ENCODE measurements at regions not wholly inside any gene's neighbourhood (a gene's known extent, or its start where the extent isn't known, plus 50 kb on each side); places are given as distances from the start of the nearest gene placed in this dataset.

- Histone ChIP-seq H3K27me3 (ENCODE audit: low read length) (no peaks in the 10 kb centered on the region), H3K4me2 (ENCODE audit: low read depth, low read length, poor library complexity, severe bottlenecking) (no peak overlapping the region), H4K20me1 (ENCODE audit: low read depth, low read length) (no peaks in the 10 kb centered on the region), H2AFZ (ENCODE audit: low read depth, low read length, severe bottlenecking) (no peak overlapping the region), H3K36me3 (ENCODE audit: low read length) (no peaks in the 10 kb centered on the region), H3K79me2 (ENCODE audit: insufficient read depth, low read length) (no peaks in the 10 kb centered on the region), H3K27ac (ENCODE audit: low read depth, low read length) (no peak overlapping the region), H3F3A (ENCODE audit: insufficient read depth) (no peaks in the 10 kb centered on the region), H3K9ac (ENCODE audit: low read length) (no peak overlapping the region), H3K9me2 (replicated peaks; ENCODE audit: insufficient read depth, low read length) (no peaks in the 10 kb centered on the region), H3K9me3 (ENCODE audit: insufficient read depth, low read length) (no peaks in the 10 kb centered on the region), H3K4me3 (ENCODE audit: insufficient read depth, low read length, poor library complexity, severe bottlenecking) (no peak overlapping the region)
- TF ChIP-seq CTCF (IDR thresholded peaks at IDR 0.05; ENCODE audit: insufficient read depth, low read length, poor library complexity, severe bottlenecking) (no peak), EZH2phosphoT487 (conservative IDR thresholded peaks at IDR 0.05; ENCODE audit: low read length) (no peak)
Measured at GRCh38 chr10:8402576-8402975, 348.1 kb downstream of the GATA3 start.

GRCh38 chr10:8403711-8404371 lies 349.4 kb downstream of the GATA3 start:
- no peak overlapping the region for H2AFZ ChIP-seq (ENCODE audit: low read depth, low read length, severe bottlenecking)
- no peaks in the 10 kb centered on the region for H3K36me3 ChIP-seq (ENCODE audit: low read length)
- H3F3A ChIP-seq (ENCODE audit: insufficient read depth), result no peaks in the 10 kb centered on the region
- H3K9me3 ChIP-seq (ENCODE audit: insufficient read depth, low read length), result no peaks in the 10 kb centered on the region
- H3K4me3 ChIP-seq (ENCODE audit: insufficient read depth, low read length, poor library complexity, severe bottlenecking), result no peak overlapping the region
- H3K79me2 ChIP-seq (ENCODE audit: insufficient read depth, low read length), result no peaks in the 10 kb centered on the region
- H3K4me2 ChIP-seq (ENCODE audit: low read depth, low read length, poor library complexity, severe bottlenecking), result no peak overlapping the region
- no peak overlapping the region for H3K27ac ChIP-seq (ENCODE audit: low read depth, low read length)
- TF ChIP-seq EZH2phosphoT487 (conservative IDR thresholded peaks at IDR 0.05; ENCODE audit: low read length) (no peak), CTCF (IDR thresholded peaks at IDR 0.05; ENCODE audit: insufficient read depth, low read length, poor library complexity, severe bottlenecking) (no peak)
- no peak overlapping the region for H3K9ac ChIP-seq (ENCODE audit: low read length)
- H3K27me3 ChIP-seq (ENCODE audit: low read length), result no peaks in the 10 kb centered on the region
- H4K20me1 ChIP-seq (ENCODE audit: low read depth, low read length), result no peaks in the 10 kb centered on the region
- H3K9me2 ChIP-seq (replicated peaks; ENCODE audit: insufficient read depth, low read length), result no peaks in the 10 kb centered on the region

GRCh38 chr10:8404721-8405120 lies 350.2 kb downstream of the GATA3 start:
- no peaks in the 10 kb centered on the region for H4K20me1 ChIP-seq (ENCODE audit: low read depth, low read length)
- H2AFZ ChIP-seq (ENCODE audit: low read depth, low read length, severe bottlenecking), result no peak overlapping the region
- no peak overlapping the region for H3K27ac ChIP-seq (ENCODE audit: low read depth, low read length)
- no peaks in the 10 kb centered on the region for H3K9me3 ChIP-seq (ENCODE audit: insufficient read depth, low read length)
- TF ChIP-seq EZH2phosphoT487 (conservative IDR thresholded peaks at IDR 0.05; ENCODE audit: low read length) (no peak), CTCF (IDR thresholded peaks at IDR 0.05; ENCODE audit: insufficient read depth, low read length, poor library complexity, severe bottlenecking) (no peak)
- H3K36me3 ChIP-seq (ENCODE audit: low read length), result no peaks in the 10 kb centered on the region
- no peak overlapping the region for H3K9ac ChIP-seq (ENCODE audit: low read length)
- H3K27me3 ChIP-seq (ENCODE audit: low read length), result no peaks in the 10 kb centered on the region
- H3K79me2 ChIP-seq (ENCODE audit: insufficient read depth, low read length), result no peaks in the 10 kb centered on the region
- no peaks in the 10 kb centered on the region for H3K9me2 ChIP-seq (replicated peaks; ENCODE audit: insufficient read depth, low read length)
- H3K4me3 ChIP-seq (ENCODE audit: insufficient read depth, low read length, poor library complexity, severe bottlenecking), result no peak overlapping the region
- H3F3A ChIP-seq (ENCODE audit: insufficient read depth), result no peaks in the 10 kb centered on the region
- no peak overlapping the region for H3K4me2 ChIP-seq (ENCODE audit: low read depth, low read length, poor library complexity, severe bottlenecking)
